ENCODE measurements at regions not wholly inside any gene's neighbourhood (a gene's known extent, or its start where the extent isn't known, plus 50 kb on each side); places are given as distances from the start of the nearest gene placed in this dataset.

- Histone ChIP-seq H3K4me3 (ENCODE audit: low read depth in 1 of 2, low read length in 2 of 2) (no peak overlapping the region), H3K27me3 (ENCODE audit: control insufficient read depth in 1 of 2, insufficient read depth in 2 of 2, low read length in 2 of 2) (no peaks in the 10 kb centered on the region), H3K36me3 (ENCODE audit: control insufficient read depth in 1 of 2, insufficient read depth in 2 of 2, low read length in 2 of 2) (no peaks in the 10 kb centered on the region), H3K27ac (ENCODE audit: low read depth, low read length) (no peak overlapping the region), H3K9ac (ENCODE audit: low read depth in 1 of 2, low read length in 2 of 2) (no peak overlapping the region), H3K9me3 (ENCODE audit: control insufficient read depth in 1 of 2, low read length in 2 of 2) (no peaks in the 10 kb centered on the region), H3K4me1 (ENCODE audit: control insufficient read depth in 1 of 2, insufficient read depth in 2 of 2, low read length in 2 of 2) (no peaks in the 10 kb centered on the region)
These were observed 208.9 kb upstream of the PRR16 start for GRCh38 chr5:120255214-120255613.

- Histone ChIP-seq H3K4me3 (ENCODE audit: low read depth in 1 of 2, low read length in 2 of 2) (no peak overlapping the region), H3K27me3 (ENCODE audit: control insufficient read depth in 1 of 2, insufficient read depth in 2 of 2, low read length in 2 of 2) (no peaks in the 10 kb centered on the region), H3K9me3 (ENCODE audit: control insufficient read depth in 1 of 2, low read length in 2 of 2) (no peaks in the 10 kb centered on the region), H3K9ac (ENCODE audit: low read depth in 1 of 2, low read length in 2 of 2) (no peak overlapping the region), H3K36me3 (ENCODE audit: control insufficient read depth in 1 of 2, insufficient read depth in 2 of 2, low read length in 2 of 2) (no peaks in the 10 kb centered on the region), H3K4me1 (ENCODE audit: control insufficient read depth in 1 of 2, insufficient read depth in 2 of 2, low read length in 2 of 2) (no peaks in the 10 kb centered on the region), H3K27ac (ENCODE audit: low read depth, low read length) (no peak overlapping the region)
These were observed 207.7 kb upstream of the PRR16 start for GRCh38 chr5:120256376-120256775.

- no peaks in the 10 kb centered on the region for H3K36me3 ChIP-seq (ENCODE audit: control insufficient read depth in 1 of 2, insufficient read depth in 2 of 2, low read length in 2 of 2)
- H3K9ac ChIP-seq (ENCODE audit: low read depth in 1 of 2, low read length in 2 of 2) = no peak overlapping the region
- H3K4me1 ChIP-seq (ENCODE audit: control insufficient read depth in 1 of 2, insufficient read depth in 2 of 2, low read length in 2 of 2) = no peaks in the 10 kb centered on the region
- no peaks in the 10 kb centered on the region for H3K27me3 ChIP-seq (ENCODE audit: control insufficient read depth in 1 of 2, insufficient read depth in 2 of 2, low read length in 2 of 2)
- H3K4me3 ChIP-seq (ENCODE audit: low read depth in 1 of 2, low read length in 2 of 2) = no peak overlapping the region
- no peak overlapping the region for H3K27ac ChIP-seq (ENCODE audit: low read depth, low read length)
- H3K9me3 ChIP-seq (ENCODE audit: control insufficient read depth in 1 of 2, low read length in 2 of 2) = no peaks in the 10 kb centered on the region
These were observed 206.6 kb upstream of the PRR16 start for GRCh38 chr5:120257358-120257971.

- Histone ChIP-seq H3K9me3 (ENCODE audit: control insufficient read depth in 1 of 2, low read length in 2 of 2) (no peaks in the 10 kb centered on the region), H3K9ac (ENCODE audit: low read depth in 1 of 2, low read length in 2 of 2) (no peak overlapping the region), H3K36me3 (ENCODE audit: control insufficient read depth in 1 of 2, insufficient read depth in 2 of 2, low read length in 2 of 2) (no peaks in the 10 kb centered on the region), H3K27ac (ENCODE audit: low read depth, low read length) (no peak overlapping the region), H3K27me3 (ENCODE audit: control insufficient read depth in 1 of 2, insufficient read depth in 2 of 2, low read length in 2 of 2) (no peaks in the 10 kb centered on the region), H3K4me3 (ENCODE audit: low read depth in 1 of 2, low read length in 2 of 2) (no peak overlapping the region), H3K4me1 (ENCODE audit: control insufficient read depth in 1 of 2, insufficient read depth in 2 of 2, low read length in 2 of 2) (no peaks in the 10 kb centered on the region)
These were observed 206.0 kb upstream of the PRR16 start for GRCh38 chr5:120258123-120258522.

- Histone ChIP-seq H3K27me3 (ENCODE audit: control insufficient read depth in 1 of 2, insufficient read depth in 2 of 2, low read length in 2 of 2) (no peaks in the 10 kb centered on the region), H3K9ac (ENCODE audit: low read depth in 1 of 2, low read length in 2 of 2) (no peak overlapping the region), H3K4me1 (ENCODE audit: control insufficient read depth in 1 of 2, insufficient read depth in 2 of 2, low read length in 2 of 2) (no peaks in the 10 kb centered on the region)
These were observed 203.4 kb upstream of the PRR16 start for GRCh38 chr5:120260651-120261050.

GRCh38 chr5:120270498-120270897 is 193.6 kb upstream of the PRR16 start:
- H3K27ac ChIP-seq (ENCODE audit: low read depth, low read length) = no peak overlapping the region
- H3K4me1 ChIP-seq (ENCODE audit: control insufficient read depth in 1 of 2, insufficient read depth in 2 of 2, low read length in 2 of 2) = no peaks in the 10 kb centered on the region
- H3K36me3 ChIP-seq (ENCODE audit: control insufficient read depth in 1 of 2, insufficient read depth in 2 of 2, low read length in 2 of 2) = no peaks in the 10 kb centered on the region
- no peak overlapping the region for H3K9ac ChIP-seq (ENCODE audit: low read depth in 1 of 2, low read length in 2 of 2)
- no peak overlapping the region for H3K4me3 ChIP-seq (ENCODE audit: low read depth in 1 of 2, low read length in 2 of 2)
- H3K9me3 ChIP-seq (ENCODE audit: control insufficient read depth in 1 of 2, low read length in 2 of 2) = no peaks in the 10 kb centered on the region
- H3K27me3 ChIP-seq (ENCODE audit: control insufficient read depth in 1 of 2, insufficient read depth in 2 of 2, low read length in 2 of 2) = no peaks in the 10 kb centered on the region

More at GRCh38 chr5:120260651-120261050, 203.4 kb upstream of the PRR16 start:
- no peak overlapping the region for H3K27ac ChIP-seq (ENCODE audit: low read depth, low read length)
- H3K9me3 ChIP-seq (ENCODE audit: control insufficient read depth in 1 of 2, low read length in 2 of 2) = no peaks in the 10 kb centered on the region
- H3K4me3 ChIP-seq (ENCODE audit: low read depth in 1 of 2, low read length in 2 of 2) = no peak overlapping the region
- no peaks in the 10 kb centered on the region for H3K36me3 ChIP-seq (ENCODE audit: control insufficient read depth in 1 of 2, insufficient read depth in 2 of 2, low read length in 2 of 2)

- Histone ChIP-seq H3K27ac (ENCODE audit: low read depth, low read length) (no peak overlapping the region), H3K36me3 (ENCODE audit: control insufficient read depth in 1 of 2, insufficient read depth in 2 of 2, low read length in 2 of 2) (no peaks in the 10 kb centered on the region), H3K9ac (ENCODE audit: low read depth in 1 of 2, low read length in 2 of 2) (no peak overlapping the region), H3K4me1 (ENCODE audit: control insufficient read depth in 1 of 2, insufficient read depth in 2 of 2, low read length in 2 of 2) (no peaks in the 10 kb centered on the region), H3K4me3 (ENCODE audit: low read depth in 1 of 2, low read length in 2 of 2) (no peak overlapping the region), H3K27me3 (ENCODE audit: control insufficient read depth in 1 of 2, insufficient read depth in 2 of 2, low read length in 2 of 2) (no peaks in the 10 kb centered on the region), H3K9me3 (ENCODE audit: control insufficient read depth in 1 of 2, low read length in 2 of 2) (no peaks in the 10 kb centered on the region)
These were observed 170.3 kb upstream of the PRR16 start for GRCh38 chr5:120293796-120294195.

GRCh38 chr5:120297616-120298015 is 166.5 kb upstream of the PRR16 start:
- H3K27ac ChIP-seq (ENCODE audit: low read depth, low read length) = no peak overlapping the region
- H3K9ac ChIP-seq (ENCODE audit: low read depth in 1 of 2, low read length in 2 of 2) = no peak overlapping the region
- H3K27me3 ChIP-seq (ENCODE audit: control insufficient read depth in 1 of 2, insufficient read depth in 2 of 2, low read length in 2 of 2) = no peaks in the 10 kb centered on the region
- H3K4me3 ChIP-seq (ENCODE audit: low read depth in 1 of 2, low read length in 2 of 2) = no peak overlapping the region
- no peaks in the 10 kb centered on the region for H3K36me3 ChIP-seq (ENCODE audit: control insufficient read depth in 1 of 2, insufficient read depth in 2 of 2, low read length in 2 of 2)
- no peaks in the 10 kb centered on the region for H3K4me1 ChIP-seq (ENCODE audit: control insufficient read depth in 1 of 2, insufficient read depth in 2 of 2, low read length in 2 of 2)
- no peaks in the 10 kb centered on the region for H3K9me3 ChIP-seq (ENCODE audit: control insufficient read depth in 1 of 2, low read length in 2 of 2)

- H3K9ac ChIP-seq (ENCODE audit: low read depth in 1 of 2, low read length in 2 of 2) = no peak overlapping the region
- no peak overlapping the region for H3K4me3 ChIP-seq (ENCODE audit: low read depth in 1 of 2, low read length in 2 of 2)
These were observed 165.1 kb upstream of the PRR16 start for GRCh38 chr5:120298981-120299380.

GRCh38 chr5:120304663-120305062 is 159.4 kb upstream of the PRR16 start:
- H3K27me3 ChIP-seq (ENCODE audit: control insufficient read depth in 1 of 2, insufficient read depth in 2 of 2, low read length in 2 of 2) = no peaks in the 10 kb centered on the region
- H3K4me3 ChIP-seq (ENCODE audit: low read depth in 1 of 2, low read length in 2 of 2) = no peak overlapping the region
- H3K27ac ChIP-seq (ENCODE audit: low read depth, low read length) = no peak overlapping the region
- no peaks in the 10 kb centered on the region for H3K4me1 ChIP-seq (ENCODE audit: control insufficient read depth in 1 of 2, insufficient read depth in 2 of 2, low read length in 2 of 2)
- H3K36me3 ChIP-seq (ENCODE audit: control insufficient read depth in 1 of 2, insufficient read depth in 2 of 2, low read length in 2 of 2) = no peaks in the 10 kb centered on the region
- H3K9ac ChIP-seq (ENCODE audit: low read depth in 1 of 2, low read length in 2 of 2) = no peak overlapping the region
- H3K9me3 ChIP-seq (ENCODE audit: control insufficient read depth in 1 of 2, low read length in 2 of 2) = no peaks in the 10 kb centered on the region

More at GRCh38 chr5:120298981-120299380, 165.1 kb upstream of the PRR16 start:
- Histone ChIP-seq H3K36me3 (ENCODE audit: control insufficient read depth in 1 of 2, insufficient read depth in 2 of 2, low read length in 2 of 2) (no peaks in the 10 kb centered on the region), H3K4me1 (ENCODE audit: control insufficient read depth in 1 of 2, insufficient read depth in 2 of 2, low read length in 2 of 2) (no peaks in the 10 kb centered on the region), H3K9me3 (ENCODE audit: control insufficient read depth in 1 of 2, low read length in 2 of 2) (no peaks in the 10 kb centered on the region), H3K27ac (ENCODE audit: low read depth, low read length) (no peak overlapping the region), H3K27me3 (ENCODE audit: control insufficient read depth in 1 of 2, insufficient read depth in 2 of 2, low read length in 2 of 2) (no peaks in the 10 kb centered on the region)

- Histone ChIP-seq H3K4me3 (ENCODE audit: low read depth in 1 of 2, low read length in 2 of 2) (no peak overlapping the region), H3K27me3 (ENCODE audit: control insufficient read depth in 1 of 2, insufficient read depth in 2 of 2, low read length in 2 of 2) (no peaks in the 10 kb centered on the region), H3K9me3 (ENCODE audit: control insufficient read depth in 1 of 2, low read length in 2 of 2) (no peaks in the 10 kb centered on the region), H3K36me3 (ENCODE audit: control insufficient read depth in 1 of 2, insufficient read depth in 2 of 2, low read length in 2 of 2) (no peaks in the 10 kb centered on the region), H3K27ac (ENCODE audit: low read depth, low read length) (no peak overlapping the region), H3K9ac (ENCODE audit: low read depth in 1 of 2, low read length in 2 of 2) (no peak overlapping the region), H3K4me1 (ENCODE audit: control insufficient read depth in 1 of 2, insufficient read depth in 2 of 2, low read length in 2 of 2) (no peaks in the 10 kb centered on the region)
These were observed 157.8 kb upstream of the PRR16 start for GRCh38 chr5:120306303-120306702.
